GM12878 (cell line): ENCODE measurements at regions not wholly inside any gene's neighbourhood (a gene's known extent, or its start where the extent isn't known, plus 50 kb on each side); places are given as distances from the start of the nearest gene placed in this dataset.

ENCODE experiments used
- ATAC-seq: fragments of 200-7000 bp; cut with Tn5 transposase; 3 replicates; pipeline ENCODE4 v1.9.1; 2020; ENCODE audit warnings: mild to moderate bottlenecking, moderate library complexity
- BruUV-seq: library from RNA; stranded (reverse); fragments of 400-500 nt; replicated peaks from 2 replicates; lab custom pipeline; 2021; lab: Mats Ljungman, UMichigan
- CTCF ChIA-PET: fragments of 300-600 bp; sonication (Branson Sonifier 250); formaldehyde crosslinking; extraction: SDS; loops from one replicate; lab custom pipeline; 2021; ENCODE audit warnings: inconsistent platforms; lab: Yijun Ruan, JAX
- POLR2A ChIA-PET: fragments of 350-600 bp; formaldehyde crosslinking; extraction: SDS; loops from one replicate; lab custom pipeline; 2021; ENCODE audit warnings: inconsistent platforms; lab: Charles Lee
- RAD21 ChIA-PET: fragments of 300-600 bp; sonication (Branson Sonifier 250); formaldehyde crosslinking; loops from one replicate; lab custom pipeline; 2023; ENCODE audit warnings: antibody characterized with exemption; ENCODE audit not compliant: unreplicated experiment; lab: Charles Lee
- SMC1A ChIA-PET: fragments of 300-600 bp; sonication (Branson Sonifier 250); formaldehyde crosslinking; loops from one replicate; lab custom pipeline; 2023; ENCODE audit not compliant: unreplicated experiment, uncharacterized antibody; lab: Charles Lee
- DNase-seq: peaks from one replicate; pipeline ENCODE4 v3.0.0-alpha.2; 2011; ENCODE audit warnings: low read depth, low spot score
- FAIRE-seq: peaks from 3 replicates; lab custom pipeline; 2011; peaks lifted over from hg19 to GRCh38; lab: Jason Lieb, UNC
- H2AFZ ChIP-seq: 2 replicates; pipeline ENCODE4 v1.6.0; 2011; ENCODE audit warnings: low read depth, low read length, control low read depth; ENCODE audit not compliant: control insufficient read depth
- H3K27ac ChIP-seq: 2 replicates; pipeline ENCODE4 v1.5.1; 2011; ENCODE audit warnings: control low read depth; ENCODE audit not compliant: control insufficient read depth, insufficient read depth
- H3K27me3 ChIP-seq, 2 experiments: replicated peaks in 1 of 2; 2 replicates each; pipeline versions ENCODE4 v1.6.0 to v1.6.1; 2011; ENCODE audit warnings: low read length in 1 of 2; ENCODE audit not compliant: control insufficient read depth in 2 of 2, insufficient read depth in 2 of 2
- H3K36me3 ChIP-seq, 2 experiments: 2 replicates each; pipeline ENCODE4 v1.5.1; 2011; ENCODE audit warnings: low read length in 1 of 2; ENCODE audit not compliant: control insufficient read depth in 2 of 2, insufficient read depth in 2 of 2
- H3K4me1 ChIP-seq: 2 replicates; pipeline ENCODE4 v1.6.1; 2011; ENCODE audit warnings: mild to moderate bottlenecking, low read length, moderate library complexity, mixed read lengths; ENCODE audit not compliant: control insufficient read depth, insufficient read depth
- H3K4me2 ChIP-seq: 2 replicates; pipeline ENCODE4 v1.6.0; 2011; ENCODE audit warnings: control low read depth; ENCODE audit not compliant: control insufficient read depth, insufficient read depth
- H3K4me3 ChIP-seq: fragments of 200-600 bp; sonication (generic); 2 replicates; pipeline ENCODE4 v1.5.1; 2016
- H3K79me2 ChIP-seq: 2 replicates; pipeline ENCODE4 v1.6.0; 2011; ENCODE audit warnings: low read length; ENCODE audit not compliant: control insufficient read depth, insufficient read depth
- H3K9ac ChIP-seq: 2 replicates; pipeline ENCODE4 v1.8.0; 2011; ENCODE audit warnings: low read length, control low read depth, mixed read lengths; ENCODE audit not compliant: control insufficient read depth, insufficient read depth
- H3K9me3 ChIP-seq: replicated peaks from 3 replicates; pipeline ENCODE4 v1.5.1; 2011; ENCODE audit warnings: mild to moderate bottlenecking, low read length; ENCODE audit not compliant: control insufficient read depth, insufficient read depth
- H4K20me1 ChIP-seq: 2 replicates; pipeline ENCODE4 v1.6.0; 2011; ENCODE audit not compliant: control insufficient read depth, insufficient read depth
- CREB1 ChIP-seq: IDR thresholded peaks from 2 replicates; pipeline ENCODE4 v1.6.1; 2012; ENCODE audit warnings: low read depth, mild to moderate bottlenecking, inconsistent platforms
- EGR1 ChIP-seq, 2 experiments: IDR thresholded peaks; 1 replicate in 1 of 2; 2 replicates in 1 of 2; pipeline ENCODE4 v1.6.1; 2011 to 2012; ENCODE audit warnings: low read depth in 2 of 2, low read length in 2 of 2, borderline replicate concordance in 1 of 2, mild to moderate bottlenecking in 1 of 2, moderate library complexity in 1 of 2
- FOXK2 ChIP-seq: fragments of 450-650 bp; IDR thresholded peaks from 2 replicates; pipeline ENCODE4 v1.6.1; 2017; ENCODE audit warnings: mild to moderate bottlenecking, moderate library complexity
- IKZF2 ChIP-seq, 2 experiments: fragments of 450-650 bp; IDR thresholded peaks; 2 replicates each; pipeline ENCODE4 v1.6.1; 2017; ENCODE audit warnings: mild to moderate bottlenecking in 2 of 2, moderate library complexity in 2 of 2
- KAT2A ChIP-seq: conservative IDR thresholded peaks from 2 replicates; pipeline ENCODE4 v1.6.1; 2011; ENCODE audit warnings: low read depth, low read length; ENCODE audit not compliant: control insufficient read depth
- LARP7 ChIP-seq: fragments of 450-650 bp; IDR thresholded peaks from 2 replicates; pipeline ENCODE4 v1.6.1; 2017; ENCODE audit warnings: mild to moderate bottlenecking
- MAX ChIP-seq: IDR thresholded peaks from 2 replicates; pipeline ENCODE4 v1.6.1; 2012; ENCODE audit warnings: low read depth, low read length, improper control_type of control experiment
- MTA2 ChIP-seq: fragments of 450-650 bp; IDR thresholded peaks from 2 replicates; pipeline ENCODE4 v1.6.1; 2016; ENCODE audit warnings: low read depth, mild to moderate bottlenecking, moderate library complexity
- MTA3 ChIP-seq: IDR thresholded peaks from 2 replicates; pipeline ENCODE4 v1.6.1; 2012; ENCODE audit warnings: low read length, inconsistent platforms, borderline replicate concordance
- RBBP5 ChIP-seq: fragments of 200-600 bp; sonication (generic); conservative IDR thresholded peaks from 2 replicates; pipeline ENCODE4 v1.6.1; 2016
- RFX5 ChIP-seq: IDR thresholded peaks from 2 replicates; pipeline ENCODE4 v1.6.1; 2011; ENCODE audit warnings: low read depth, low read length, improper control_type of control experiment
- SPI1 ChIP-seq: IDR thresholded peaks from 2 replicates; pipeline ENCODE4 v1.6.1; 2011; ENCODE audit warnings: low read depth, mild to moderate bottlenecking, low read length, moderate library complexity, borderline replicate concordance; ENCODE audit not compliant: insufficient read depth
- ZNF207 ChIP-seq: fragments of 450-650 bp; IDR thresholded peaks from 2 replicates; pipeline ENCODE4 v1.6.1; 2014; ENCODE audit warnings: antibody characterized with exemption, mild to moderate bottlenecking, borderline replicate concordance
- WGBS: methylation state at CpG from one replicate; pipeline ENCODE4 v1.1.6; 2016; ENCODE audit warnings: low lambda C conversion rate; ENCODE audit not compliant: insufficient replicate concordance, insufficient coverage; ENCODE audit errors: missing lambda C conversion rate; 5-methylcytosine and 5-hydroxymethylcytosine counted together
- in situ Hi-C: fragments of 300-500 bp; cut with MboI; formaldehyde crosslinking; loops from 9 replicates; pipeline ENCODE4 v1.14.3; 2018; ENCODE audit warnings: mixed read lengths
- intact Hi-C: fragments of 100-400 bp; cut with micrococcal nuclease; formaldehyde crosslinking; loops from one replicate; pipeline ENCODE4 v1.14.2; 2022; ENCODE audit not compliant: unreplicated experiment
- TF ChIP-seq, protein P1 (sequence below), 3 experiments: IDR thresholded peaks in 2 of 3; conservative IDR thresholded peaks in 1 of 3; 2 replicates each; pipeline ENCODE4 v1.5.1; 2011; ENCODE audit warnings: low read depth in 3 of 3, low read length in 3 of 3, mild to moderate bottlenecking in 3 of 3, control low read depth in 2 of 3, moderate library complexity in 2 of 3, inconsistent platforms in 1 of 3, mixed read lengths in 1 of 3; ENCODE audit not compliant: control insufficient read depth in 2 of 3, insufficient read depth in 1 of 3; ENCODE audit errors: extremely low read depth in 1 of 3

DNA sequence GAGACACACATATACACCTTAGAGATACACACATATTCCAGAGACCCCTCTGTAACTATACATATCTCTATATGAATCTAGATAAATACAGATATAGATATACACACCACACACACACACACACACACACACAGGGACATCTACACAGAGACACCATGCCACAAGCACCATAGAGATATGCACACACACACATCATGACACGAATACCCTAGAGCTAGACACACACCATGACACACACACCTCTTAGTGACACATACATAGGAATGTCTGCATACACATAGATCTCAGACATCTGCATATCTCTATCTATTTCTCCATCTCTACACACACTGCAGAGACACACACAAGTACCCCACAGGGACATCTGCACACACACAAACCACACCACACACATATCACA lies 270.0 kb downstream of the CYRIA start:
- Histone ChIP-seq H3K79me2 (no peaks in the 10 kb centered on the region), H3K4me2 (no peak overlapping the region), H3K4me3 (no peak overlapping the region), H3K4me1 (no peaks in the 10 kb centered on the region), H3K27me3 (no peaks in the 10 kb centered on the region), H4K20me1 (no peaks in the 10 kb centered on the region), H2AFZ (no peak overlapping the region), H3K9ac (no peak overlapping the region), H3K36me3 (no peaks in the 10 kb centered on the region), H3K9me3 (no peaks in the 10 kb centered on the region), H3K27ac (no peak overlapping the region)
- ChIA-PET RAD21 (no interaction called here), CTCF (no interaction called here), POLR2A (no interaction called here), SMC1A (no interaction called here)
- BruUV-seq, result no TSS peak
- intact Hi-C loops (no loop called here), in situ Hi-C loops (no loop called here)
- TF ChIP-seq RBBP5, result no peak
- TF ChIP-seq KAT2A, result no peak
- no peak for TF ChIP-seq EGR1 (IDR thresholded peaks at IDR 0.05; ENCODE audit: borderline replicate concordance in 1 of 2, low read depth in 2 of 2, low read length in 2 of 2)
- TF ChIP-seq SPI1, result no peak
- TF ChIP-seq FOXK2, result no peak
- TF ChIP-seq CREB1, result no peak
- no peak for TF ChIP-seq RFX5
- no peak for TF ChIP-seq MAX
- TF ChIP-seq ZNF207, result no peak
- no peak for TF ChIP-seq MTA3
- TF ChIP-seq LARP7, result no peak
- no peak for TF ChIP-seq IKZF2 (IDR thresholded peaks at IDR 0.05)
- no peak for TF ChIP-seq MTA2
- TF ChIP-seq, protein P1, sequence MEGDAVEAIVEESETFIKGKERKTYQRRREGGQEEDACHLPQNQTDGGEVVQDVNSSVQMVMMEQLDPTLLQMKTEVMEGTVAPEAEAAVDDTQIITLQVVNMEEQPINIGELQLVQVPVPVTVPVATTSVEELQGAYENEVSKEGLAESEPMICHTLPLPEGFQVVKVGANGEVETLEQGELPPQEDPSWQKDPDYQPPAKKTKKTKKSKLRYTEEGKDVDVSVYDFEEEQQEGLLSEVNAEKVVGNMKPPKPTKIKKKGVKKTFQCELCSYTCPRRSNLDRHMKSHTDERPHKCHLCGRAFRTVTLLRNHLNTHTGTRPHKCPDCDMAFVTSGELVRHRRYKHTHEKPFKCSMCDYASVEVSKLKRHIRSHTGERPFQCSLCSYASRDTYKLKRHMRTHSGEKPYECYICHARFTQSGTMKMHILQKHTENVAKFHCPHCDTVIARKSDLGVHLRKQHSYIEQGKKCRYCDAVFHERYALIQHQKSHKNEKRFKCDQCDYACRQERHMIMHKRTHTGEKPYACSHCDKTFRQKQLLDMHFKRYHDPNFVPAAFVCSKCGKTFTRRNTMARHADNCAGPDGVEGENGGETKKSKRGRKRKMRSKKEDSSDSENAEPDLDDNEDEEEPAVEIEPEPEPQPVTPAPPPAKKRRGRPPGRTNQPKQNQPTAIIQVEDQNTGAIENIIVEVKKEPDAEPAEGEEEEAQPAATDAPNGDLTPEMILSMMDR (IDR thresholded peaks at IDR 0.05 in 2 of 3, conservative IDR thresholded peaks at IDR 0.05 in 1 of 3; ENCODE audit: control insufficient read depth in 2 of 3, extremely low read depth in 1 of 3, insufficient read depth in 1 of 3, low read depth in 3 of 3, low read length in 3 of 3), result no peak
- DNase-seq, result no peak
- 7% methylated on average over 1 of the region's 1 CpG for WGBS
- no peak for ATAC-seq
- no peak for FAIRE-seq
